OCI-M1 (cell line): ENCODE measurements at regions not wholly inside any gene's neighbourhood (a gene's known extent, or its start where the extent isn't known, plus 50 kb on each side); places are given as distances from the start of the nearest gene placed in this dataset.
"Not testable (repeated sequence)": the region's sequence is repeated elsewhere in the genome, so short reads cannot be mapped to it uniquely, and the experiment has no call there.

Experiments
- DNase-seq: peaks from one replicate; lab custom pipeline; 2025; lab: John Stamatoyannopoulos, UW

DNA sequence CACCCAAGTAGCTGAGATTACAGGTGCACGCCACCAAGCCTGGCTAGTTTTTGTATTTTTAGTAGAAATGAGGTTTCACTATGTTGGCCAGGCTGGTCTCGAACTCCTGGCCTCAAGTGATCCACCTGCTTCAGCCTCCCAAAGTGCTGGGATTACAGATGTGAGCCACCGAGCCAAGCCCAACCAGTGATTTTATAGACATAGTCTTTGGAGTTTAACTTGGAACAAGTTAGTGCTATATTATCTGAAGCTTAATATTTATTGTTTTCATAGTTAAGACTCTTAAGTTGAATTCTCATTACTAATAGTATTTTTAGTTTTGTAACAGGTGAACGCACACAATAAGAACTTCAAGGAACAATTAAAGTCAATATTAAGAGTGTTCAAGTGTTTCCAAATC, 122.1 kb downstream of the SPAG6 start:
- DNase-seq, result not testable (repeated sequence)

DNA sequence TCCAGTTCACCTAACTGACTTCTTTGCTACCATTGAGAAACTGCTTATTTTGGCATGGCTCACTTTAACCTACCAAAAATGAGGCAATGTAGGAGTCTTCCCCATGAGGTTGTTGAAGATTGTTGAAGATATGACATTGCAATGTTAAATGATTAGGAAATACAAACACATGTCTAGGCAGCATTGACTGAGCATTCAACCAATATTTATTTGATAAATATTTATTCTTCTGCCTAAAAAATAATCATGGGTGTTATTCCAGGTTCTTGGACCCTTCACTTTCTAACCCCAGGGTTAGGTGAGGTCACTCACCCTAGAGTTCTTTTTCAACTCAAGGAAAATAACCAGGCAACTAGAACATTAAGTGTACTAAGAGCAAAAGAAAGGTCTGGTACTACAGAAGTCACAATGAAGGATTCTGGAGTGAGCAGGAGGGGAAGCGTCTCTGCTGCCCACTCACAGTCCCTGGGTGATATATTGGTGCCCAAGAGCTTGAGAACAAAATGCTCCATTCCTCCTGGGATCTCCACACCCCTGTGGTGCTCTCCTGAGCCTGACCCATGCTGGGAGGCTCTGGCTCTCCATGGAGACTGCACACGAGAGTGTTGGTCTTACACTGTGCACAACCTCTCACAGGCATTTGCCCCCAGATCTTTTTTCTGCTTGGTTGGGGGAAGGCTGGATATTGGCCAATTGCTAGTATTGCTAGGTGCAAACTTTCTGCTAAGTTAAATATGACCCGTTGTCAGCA, 123.4 kb downstream of the SPAG6 start:
- no peak for DNase-seq

DNA sequence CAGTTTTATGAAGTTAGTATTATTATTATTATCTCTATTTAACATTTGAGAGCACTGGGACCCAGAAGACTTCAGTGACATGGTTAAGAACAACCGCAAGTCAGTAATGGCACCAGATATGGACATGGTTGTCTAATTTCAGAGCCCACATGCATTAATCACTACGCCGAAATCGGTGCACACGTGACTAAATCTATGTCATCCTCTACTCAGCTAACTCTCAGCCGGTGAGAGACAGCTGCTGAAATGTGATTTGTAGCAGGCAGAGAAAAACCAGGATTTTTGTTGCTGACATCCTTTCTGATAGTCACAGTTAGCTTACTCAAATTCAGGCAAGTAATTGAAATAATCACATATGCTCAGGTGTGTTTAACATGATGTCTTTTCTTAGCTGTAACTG, 127.7 kb downstream of the SPAG6 start:
- peak; percentile 39 for DNase-seq

DNA sequence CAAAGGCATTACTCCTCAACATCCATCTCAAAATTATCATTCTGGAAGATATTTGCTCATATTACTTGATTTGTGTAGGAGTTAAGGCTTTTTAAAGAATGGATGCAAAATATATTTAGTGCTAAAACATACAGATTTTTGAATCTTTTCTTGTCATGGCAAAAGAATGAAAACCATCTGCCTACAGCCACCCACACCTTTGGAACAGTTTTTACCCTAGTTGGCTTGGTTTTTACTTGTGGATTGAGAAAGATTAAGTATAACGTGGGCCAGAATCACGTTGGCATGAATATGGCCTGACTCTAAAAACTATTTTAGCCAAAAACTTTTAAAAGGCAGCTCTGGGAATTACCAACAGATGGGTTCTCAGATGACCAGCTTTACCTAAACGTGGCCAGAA, 128.2 kb downstream of the SPAG6 start:
- DNase-seq, result no peak

DNA sequence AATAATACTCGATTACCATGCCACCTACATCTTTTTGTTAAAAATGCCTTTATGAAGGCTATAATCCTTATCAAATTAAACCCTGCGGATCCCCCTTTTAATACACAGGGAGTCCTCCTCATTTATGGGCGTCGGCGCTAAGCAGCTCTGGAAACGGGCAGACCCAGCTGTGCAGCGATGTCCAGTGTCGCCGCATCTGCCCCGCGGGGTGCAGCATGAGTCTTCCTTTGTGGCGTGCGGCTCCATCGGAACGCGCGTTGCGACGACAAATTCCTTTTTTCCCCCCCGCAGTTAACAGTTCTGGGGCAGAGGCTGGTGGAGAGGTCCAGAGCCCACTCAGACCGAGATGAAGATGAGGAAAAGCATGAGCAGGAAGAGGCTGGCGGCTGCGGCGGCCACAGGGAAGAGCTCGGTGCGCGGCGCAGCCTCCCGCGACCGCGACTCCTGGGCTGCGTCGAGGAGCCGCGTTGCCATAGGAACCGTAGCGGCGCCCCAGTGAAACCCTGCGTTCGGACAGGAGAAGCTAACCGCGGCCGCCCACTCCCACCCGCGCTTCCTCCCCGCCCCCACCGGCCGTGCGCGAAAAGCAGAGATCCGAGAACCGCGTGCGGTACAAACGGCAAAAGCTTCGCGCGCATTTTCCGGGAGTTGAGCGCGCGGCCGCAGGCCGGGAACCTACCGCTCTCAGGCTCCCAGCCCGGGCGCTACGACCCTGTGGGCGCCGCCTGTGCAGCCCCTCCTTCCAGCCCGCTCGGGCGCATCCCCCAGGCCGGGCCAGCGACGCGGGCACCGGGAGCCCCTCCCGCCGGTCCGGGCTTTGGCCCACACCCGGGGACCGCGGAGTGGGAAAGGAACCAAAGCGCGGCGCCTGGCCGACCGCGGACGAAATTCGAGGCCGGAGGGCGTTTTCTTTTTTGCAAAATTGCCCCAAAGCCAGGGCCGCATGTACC, 130.6 kb downstream of the SPAG6 start:
- no peak for DNase-seq

DNA sequence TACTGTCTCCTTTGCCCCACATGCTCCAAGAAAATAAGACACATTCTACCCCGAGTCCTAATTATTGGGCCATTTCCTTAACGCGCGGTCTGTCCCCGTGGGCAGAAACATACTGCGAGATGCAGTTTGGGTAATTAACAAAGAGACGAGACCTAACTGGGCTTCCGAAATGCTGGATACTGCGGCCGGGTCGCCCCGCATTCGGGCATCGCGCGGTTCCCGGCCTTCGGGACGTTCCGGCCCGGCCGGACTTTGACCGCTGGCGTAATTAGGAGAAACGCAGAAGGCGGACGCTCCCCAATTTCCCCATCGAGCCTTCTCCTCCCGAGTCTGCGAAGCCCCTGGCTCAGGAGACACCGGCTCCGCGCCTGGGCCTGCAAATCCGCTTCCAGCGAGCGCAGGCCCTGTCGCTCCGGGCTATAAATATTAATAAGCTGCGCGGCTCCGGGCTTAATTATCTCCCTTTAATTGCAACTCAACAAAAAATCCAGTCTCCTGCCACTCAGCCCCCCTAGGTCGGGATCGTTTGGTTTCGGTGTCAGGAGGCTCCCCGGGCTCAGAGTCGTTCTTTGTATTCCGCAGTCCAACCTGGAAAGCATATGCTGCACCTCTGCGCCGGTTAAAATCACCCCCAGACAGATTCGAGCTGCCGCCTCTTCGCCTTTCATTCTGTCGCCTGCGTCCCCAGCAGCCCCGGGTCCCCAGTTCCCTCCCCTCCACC, 131.5 kb downstream of the SPAG6 start:
- DNase-seq, result no peak

DNA sequence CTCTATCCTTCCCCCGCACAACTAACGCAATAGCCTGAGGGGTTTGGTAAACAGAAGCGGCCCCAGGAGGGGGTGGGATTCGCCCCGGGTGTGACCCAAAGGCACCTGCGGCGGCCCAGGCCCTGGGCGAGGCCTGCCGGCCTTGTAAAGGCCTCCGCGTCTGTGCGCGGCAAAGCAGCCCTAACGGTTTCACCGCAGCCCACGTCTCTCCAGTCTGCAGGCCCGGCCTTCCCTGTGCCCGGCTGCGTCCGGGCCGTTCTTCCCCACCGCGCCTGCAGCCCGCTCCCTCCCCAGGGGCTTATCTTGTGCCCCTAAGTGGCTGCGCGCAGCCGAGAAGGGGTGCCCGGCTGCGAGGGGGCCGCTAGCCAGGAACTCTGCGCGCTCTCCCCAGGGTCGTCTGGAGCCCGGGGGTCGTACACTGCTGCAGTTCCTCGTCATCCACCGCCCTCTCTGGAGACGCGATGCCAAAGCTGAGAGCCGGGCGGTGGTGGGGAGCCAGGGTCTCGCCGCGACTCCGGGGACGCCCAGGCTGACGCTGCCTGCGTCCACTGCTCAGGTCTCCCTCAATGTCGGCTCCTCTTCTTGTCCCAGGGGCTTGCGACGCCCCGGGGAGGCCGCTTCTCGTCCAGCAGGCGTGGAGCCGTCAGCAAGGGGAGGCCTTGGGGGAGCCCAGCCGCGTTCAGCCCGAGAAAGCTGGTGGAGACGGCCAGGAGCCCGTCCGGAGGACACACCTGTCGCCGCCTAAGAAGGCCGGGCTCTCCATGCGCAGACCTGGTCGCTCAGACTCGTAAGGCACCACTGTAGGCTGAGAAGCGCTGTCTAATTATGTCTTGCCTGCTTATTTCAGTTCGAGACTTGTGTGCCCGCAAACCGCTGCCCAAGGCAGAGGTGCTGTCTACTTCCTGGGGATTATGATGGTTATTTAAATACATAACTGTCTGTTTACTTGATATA, 132.3 kb downstream of the SPAG6 start:
- no peak for DNase-seq

DNA sequence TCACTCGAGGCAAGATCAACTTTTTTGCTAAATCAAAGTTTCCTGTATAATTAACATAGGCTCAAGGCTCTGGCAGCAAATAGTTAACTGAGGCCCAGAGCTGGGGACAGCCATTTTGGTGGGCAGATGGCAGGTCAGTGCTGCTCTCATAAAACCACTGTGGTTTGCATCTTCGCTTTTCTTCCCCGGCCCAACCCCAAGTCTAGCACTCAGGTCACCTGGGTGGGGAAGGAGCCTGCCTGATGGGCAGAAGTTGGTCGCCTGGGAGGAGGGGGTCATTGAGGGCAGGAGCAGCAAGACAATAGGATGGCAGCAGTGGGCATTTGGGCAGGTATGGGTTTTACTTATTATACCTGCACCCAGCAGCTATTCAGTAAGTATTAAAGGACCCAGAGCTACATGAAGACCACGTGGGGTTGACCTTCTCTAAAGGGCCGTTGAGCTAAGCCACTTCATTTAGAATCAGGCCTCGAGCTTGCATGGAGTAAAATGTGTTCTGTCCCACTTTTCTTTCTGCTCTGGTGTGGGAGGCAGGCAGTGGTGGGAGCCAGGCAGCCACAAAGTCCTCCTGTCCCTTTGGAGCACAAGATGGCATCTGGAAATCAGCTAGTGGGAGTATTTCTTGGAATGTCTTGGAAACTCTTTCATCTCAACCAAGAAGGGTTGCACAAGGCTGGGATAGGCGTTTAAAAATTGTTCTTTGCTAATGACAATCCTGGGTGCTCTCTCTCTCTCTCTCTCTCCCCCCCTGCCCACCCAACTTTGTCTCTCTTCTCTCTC, 133.4 kb downstream of the SPAG6 start:
- peak; percentile 37 for DNase-seq

DNA sequence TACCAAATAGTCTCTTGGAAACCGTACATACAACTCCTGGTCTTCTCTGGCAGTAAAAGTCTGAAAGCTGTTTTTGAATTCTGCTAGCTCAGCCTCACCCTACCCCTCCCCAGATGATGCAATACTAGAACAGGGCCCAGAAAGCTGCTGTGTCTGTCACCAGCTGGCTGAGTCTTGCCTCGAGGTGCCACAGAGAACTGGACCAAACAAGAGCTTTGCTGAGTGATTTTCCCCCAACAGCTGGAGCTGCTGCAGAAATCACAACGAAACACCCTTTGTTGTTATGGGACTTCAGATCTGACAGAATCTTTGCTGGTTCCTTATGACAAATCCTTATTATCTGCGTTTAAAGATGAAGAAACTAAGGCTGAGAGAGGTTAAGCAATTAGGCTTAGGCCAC, 134.1 kb downstream of the SPAG6 start:
- peak; percentile 86 for DNase-seq

DNA sequence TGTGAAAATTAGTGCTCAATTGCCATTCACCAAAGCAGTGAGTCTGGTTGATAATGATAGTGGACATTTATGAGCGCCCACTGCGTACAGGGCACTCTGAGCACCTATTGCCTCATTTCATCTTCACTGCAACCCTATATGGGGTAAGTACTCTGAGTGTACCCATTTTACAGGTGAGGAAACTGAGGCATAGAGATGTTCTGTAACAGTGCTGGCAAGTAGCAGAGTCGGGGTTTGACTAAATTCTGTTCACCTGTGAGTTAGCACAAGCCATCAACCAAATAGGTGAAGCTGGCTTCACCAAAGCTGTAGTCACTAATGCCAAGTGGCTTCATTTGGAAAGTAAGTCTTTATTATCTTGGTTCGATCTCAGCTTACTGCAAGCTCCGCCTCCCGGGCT, 135.8 kb downstream of the SPAG6 start:
- no peak for DNase-seq

DNA sequence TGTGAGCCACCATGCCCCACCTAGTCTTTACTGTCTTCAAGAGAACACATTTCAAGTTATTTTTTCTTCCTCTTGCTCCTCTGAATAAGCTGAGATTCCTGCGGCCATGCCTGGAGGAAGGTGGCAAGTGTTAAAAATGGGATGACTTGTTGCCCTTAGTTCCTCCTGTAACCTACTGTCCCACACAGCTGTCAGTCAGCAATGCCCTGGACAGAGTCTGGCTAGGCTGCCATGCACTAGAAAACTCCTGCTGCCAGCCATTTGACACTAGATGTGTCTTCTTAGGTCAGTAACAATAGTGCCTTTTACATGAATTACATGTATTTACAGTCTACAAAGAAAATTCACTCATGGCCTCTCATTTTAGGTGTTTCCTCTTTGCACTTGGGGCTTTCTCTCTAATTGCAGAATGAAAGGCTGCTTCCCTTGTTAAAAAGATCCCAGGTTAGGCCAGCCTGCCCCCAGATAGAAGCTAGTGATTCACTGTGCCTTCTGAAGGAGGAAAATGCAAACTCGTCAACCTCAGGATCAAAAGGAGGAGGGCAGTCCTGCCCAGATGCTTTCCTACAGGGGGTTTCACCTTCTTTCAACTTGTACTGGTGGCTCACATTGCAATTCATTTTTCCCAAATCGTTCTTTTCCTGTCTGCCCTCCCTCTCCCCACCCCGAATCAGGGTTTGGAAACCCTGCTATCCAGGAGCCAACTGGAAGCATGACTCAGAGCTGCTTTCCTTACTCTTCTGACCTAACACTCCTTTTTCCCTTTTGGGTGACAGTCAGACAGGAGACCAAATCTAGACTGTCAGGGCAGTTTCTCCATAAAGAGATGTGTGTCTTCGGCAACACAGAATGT, 136.6 kb downstream of the SPAG6 start:
- DNase-seq, result no peak

DNA sequence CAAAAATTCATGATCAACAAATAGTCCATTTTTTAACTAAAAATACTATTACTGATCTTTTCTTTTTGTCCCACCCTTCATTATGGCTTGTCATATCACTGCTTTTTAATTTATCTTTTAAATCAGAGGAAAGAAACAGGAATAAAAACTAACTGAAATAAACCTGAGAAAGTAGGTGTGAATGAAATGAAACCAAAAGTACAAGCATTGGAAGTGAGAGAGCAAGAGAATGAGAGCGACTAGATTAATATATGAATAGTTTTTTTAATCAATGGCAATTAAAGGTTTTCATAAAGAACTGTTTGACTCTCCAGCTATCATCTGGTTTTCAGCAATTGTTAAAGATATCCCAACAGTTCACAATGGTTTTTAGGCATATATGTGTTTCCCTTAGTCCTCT, 137.8 kb downstream of the SPAG6 start:
- DNase-seq, result peak; percentile 25
